IPS DF 19.7 (cell line): ENCODE measurements at regions not wholly inside any gene's neighbourhood (a gene's known extent, or its start where the extent isn't known, plus 50 kb on each side); places are given as distances from the start of the nearest gene placed in this dataset.

ENCODE experiments used
- DNase-seq: peaks from one replicate; pipeline ENCODE4 v3.0.0-alpha.2; 2013; ENCODE audit warnings: low read depth, low spot score

DNA sequence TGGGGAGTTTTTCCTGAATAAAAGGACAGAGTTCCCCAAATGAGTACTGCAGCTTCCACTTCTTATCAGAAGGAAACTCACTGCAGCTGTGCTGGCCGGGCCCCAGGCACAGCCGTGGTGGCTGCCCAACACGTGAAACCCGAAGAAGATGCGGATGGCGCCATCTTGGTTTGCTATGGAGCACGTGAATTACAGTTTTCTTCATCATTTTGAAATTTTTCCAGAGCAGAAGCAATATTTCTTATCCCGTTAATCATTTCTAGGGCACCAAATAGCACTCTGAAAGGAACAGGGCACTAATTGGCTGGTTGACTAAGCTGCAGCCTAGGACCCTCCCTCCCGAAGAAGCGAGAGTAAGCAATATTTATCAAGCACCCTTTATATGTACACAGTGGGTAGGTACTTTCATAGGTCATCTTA lies 63.2 kb upstream of the EPS8L3 start:
- DNase-seq = no peak

- DNase-seq = no peak
Measured at GRCh38 chr1:109826446-109826845, 62.7 kb upstream of the EPS8L3 start.

DNA sequence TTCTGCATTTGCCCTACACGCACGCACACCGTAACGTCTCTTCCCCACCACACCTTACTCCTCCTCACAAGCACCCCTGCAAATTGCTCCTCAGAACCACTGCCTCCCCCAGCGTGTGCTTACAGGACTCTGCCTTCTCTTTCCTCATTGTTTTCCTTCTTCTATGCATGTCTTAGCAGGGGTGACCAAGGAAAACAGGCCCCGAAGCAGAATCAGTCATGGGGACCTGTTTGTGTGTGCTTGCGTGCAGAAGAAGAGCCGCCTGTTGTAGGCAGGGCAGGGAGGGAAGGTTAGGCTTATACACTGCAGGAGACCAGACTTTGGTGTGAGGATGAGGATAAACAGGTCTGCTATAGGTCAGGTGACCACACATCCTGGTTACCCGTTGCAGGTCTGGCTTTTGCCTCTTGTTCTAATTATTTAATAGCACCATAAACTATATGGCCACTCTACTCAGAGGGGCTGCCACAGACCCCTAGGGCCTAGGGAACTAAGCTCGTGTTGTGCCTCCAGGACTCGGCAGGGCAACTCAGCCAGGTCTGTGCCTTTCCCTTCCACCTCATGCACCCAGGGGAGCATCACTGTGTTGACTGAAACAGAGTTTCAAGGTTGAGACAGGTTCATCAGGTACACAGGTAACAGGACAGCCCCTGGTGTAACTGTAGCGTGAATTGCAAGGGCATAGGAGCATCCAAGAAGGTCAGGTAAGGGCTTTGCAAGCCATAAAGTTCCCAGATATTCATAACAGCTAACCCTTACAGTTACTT lies 60.8 kb upstream of the EPS8L3 start:
- DNase-seq = no peak

GRCh38 chr1:109823543-109824348 lies 60.0 kb upstream of the EPS8L3 start:
- no peak for DNase-seq

DNA sequence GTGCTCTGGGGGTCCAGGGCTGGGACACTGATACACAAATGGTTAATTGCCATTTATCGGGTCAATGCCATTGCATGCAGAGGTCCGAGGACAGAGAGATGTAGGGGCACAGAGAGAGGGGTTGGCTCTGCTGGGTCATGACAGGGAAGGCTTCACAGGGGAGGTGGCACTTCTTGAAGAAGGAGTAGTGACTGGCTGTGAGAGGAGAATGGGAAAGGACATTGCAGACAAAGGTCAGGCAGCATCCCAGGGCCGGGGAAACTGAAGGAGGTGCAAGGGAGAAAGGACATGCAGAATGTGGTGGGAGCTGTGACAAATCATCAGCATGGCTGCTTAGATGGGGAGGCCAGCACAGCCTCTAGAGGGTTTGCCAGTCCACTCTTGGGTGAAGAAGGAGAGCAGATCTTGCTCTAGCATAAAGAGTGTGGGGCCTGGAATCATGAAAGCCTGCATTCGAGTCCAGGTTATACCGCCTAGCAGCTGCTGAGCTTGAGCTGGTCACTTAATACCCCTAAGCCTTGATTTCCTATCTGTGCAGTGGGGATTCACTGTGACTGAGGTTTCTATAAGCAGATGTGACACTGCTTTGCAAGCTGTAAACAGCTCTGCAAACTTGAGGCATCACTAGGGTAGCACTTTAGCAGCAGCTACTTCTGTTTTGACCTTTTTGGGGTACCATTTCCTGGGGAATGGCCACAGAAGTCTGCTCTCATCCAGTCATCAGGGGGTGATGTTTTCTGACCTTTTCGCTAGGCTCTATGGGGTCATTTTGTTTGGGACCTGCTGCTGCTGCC lies 59.2 kb upstream of the EPS8L3 start:
- DNase-seq = no peak

DNA sequence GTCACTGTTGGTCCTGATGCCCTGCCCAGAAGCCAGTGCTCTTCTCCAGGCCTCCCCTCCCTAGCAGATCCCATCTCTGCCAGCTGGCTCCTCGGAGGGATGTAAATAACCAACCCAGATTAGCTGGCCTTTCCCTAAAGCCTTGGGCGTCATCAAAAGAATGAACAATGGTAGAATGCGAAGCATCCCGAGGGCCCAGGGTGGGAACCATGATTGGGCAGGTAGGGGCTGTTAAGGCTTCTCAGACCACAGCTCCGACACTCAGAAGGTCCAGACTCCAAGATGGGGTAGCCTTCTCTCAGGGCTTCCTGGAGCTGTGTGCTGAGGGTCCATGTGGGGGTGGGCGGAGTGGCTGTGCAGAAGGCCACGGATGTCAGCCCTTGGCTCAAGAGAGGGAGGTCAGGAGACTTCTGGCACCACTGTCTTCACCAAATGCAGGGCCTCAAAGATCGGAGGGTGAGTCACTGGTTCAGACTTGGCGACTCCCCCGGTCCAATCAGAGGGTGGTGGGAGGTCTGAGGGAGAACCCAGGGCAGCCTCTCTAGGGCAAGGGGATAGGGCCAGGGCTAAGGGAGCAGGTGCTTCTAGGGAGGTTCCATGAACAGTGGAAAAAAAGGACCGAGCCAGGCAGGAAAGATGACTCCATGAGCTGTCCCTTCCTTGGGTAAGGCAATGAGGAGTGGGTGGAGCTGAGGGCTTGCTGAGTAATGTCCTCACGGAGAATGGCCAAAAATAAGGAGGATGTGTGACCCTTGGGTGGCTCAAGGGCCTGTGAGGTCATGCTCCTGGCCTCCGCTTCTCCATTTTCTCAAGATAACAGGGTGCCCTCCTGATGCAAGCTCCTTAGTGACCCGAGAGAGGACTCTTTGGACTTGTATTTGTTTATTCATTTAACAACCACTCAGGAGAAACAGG lies 58.4 kb upstream of the EPS8L3 start:
- no peak for DNase-seq

DNA sequence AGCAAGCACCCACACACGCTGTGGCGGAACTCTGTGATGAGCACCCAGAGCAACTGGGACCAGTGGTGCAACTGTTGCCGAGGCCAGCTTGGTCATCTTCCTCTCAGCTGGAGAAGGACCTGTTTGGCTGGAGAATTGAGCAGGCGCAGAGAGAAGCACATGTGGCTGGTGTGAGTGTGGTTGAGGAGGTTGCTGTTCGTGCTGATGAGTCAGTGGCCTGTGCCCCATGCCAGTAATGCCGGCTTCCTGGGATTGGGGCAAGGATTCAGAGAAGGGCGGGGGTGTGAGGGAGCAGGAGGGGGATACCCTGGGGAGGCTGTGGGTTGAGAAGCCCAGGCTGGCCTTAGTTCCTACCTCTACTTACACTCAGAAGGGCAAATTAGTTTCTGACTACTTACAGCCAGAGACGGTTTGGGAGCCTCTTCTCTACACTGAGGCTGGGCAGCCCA lies 57.5 kb upstream of the EPS8L3 start:
- DNase-seq = no peak

DNA sequence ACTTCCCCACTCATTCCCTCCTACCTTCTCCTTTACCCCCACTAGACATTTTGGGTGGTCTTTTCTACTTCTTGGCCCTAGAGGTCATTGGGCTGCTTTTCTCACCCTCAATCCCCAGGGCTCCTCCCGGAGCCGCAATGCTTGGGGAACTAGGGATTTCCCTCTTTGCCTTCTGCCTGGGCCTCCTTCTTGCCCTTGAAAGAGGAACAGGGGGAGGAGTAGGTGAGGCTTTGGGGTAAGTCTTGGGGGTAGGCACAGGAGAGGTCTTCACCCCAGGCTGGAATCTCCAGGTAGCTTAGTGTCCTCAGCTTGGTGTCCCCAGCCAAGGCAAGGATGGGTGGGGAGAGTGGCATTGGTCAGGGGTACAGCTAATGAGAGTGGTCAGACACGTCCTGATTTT lies 56.2 kb upstream of the EPS8L3 start:
- DNase-seq = no peak

DNA sequence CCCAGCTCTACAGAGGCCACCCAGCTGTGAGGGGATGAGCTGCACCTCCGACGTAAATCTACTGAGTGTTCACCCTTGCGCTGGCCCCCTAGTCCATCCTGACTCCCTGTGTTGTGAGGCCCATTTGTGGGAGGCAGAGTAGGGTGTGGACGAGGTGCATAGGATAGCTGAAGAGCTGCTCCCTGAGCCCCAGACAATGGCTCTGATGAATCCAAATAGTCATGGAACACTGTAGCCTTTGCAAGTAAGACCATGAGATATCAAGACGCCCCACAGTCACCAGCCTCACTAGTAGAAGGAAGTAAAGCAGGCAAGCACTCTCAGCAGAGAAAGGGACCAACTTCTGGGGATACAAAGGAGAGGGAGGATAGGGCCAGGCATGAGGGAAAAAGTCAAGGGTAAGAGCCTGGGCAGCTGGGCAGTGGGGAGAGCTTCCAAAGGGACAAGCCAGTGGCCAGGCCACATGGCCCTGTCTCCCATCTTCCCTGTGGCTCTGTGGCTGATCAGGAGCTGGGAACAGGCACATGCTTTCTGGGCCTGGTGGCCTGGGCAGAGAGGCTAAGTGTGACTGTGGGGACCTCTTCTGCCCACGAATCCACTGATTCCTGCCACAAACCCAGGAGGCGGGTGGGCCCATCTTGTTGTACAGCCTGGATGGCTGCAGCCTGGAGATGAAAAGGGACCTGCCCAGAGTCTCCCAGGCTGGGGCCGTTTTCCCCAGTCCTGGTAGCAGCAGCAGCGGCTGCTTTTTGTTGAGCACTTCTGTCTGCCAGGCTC lies 55.5 kb upstream of the EPS8L3 start:
- DNase-seq = no peak

- DNase-seq = no peak
Measured at GRCh38 chr1:109818271-109818987, 54.7 kb upstream of the EPS8L3 start.

- DNase-seq = no peak
Measured at GRCh38 chr1:109817881-109818270, 54.2 kb upstream of the EPS8L3 start.

DNA sequence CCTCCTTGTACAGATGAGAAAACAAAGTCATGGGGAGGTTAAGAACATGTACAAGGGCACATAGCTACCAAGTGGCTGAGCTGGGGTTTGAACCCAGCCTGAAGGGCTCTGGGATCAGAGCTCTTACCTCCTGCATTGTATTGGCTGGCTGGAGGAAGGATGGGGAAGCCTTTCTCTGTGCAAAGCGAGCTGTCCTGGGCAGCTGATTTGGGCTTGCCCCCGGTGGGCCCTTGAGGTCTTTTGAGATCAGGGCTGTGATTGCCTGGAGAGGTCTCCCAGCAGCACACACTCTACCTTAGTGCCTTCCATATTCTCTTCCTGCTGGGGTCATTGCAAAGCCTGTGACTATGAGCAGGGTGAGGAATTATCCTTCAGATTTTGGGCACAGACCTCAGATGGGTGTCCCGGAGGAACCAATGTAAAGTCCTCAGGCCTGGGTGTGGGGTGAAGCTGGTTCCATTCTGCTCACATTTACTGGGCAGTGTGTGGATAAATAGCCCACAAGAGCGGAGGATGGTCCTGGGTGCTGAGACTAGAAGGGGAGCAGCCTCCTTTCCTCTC lies 53.3 kb upstream of the EPS8L3 start:
- DNase-seq = no peak

DNA sequence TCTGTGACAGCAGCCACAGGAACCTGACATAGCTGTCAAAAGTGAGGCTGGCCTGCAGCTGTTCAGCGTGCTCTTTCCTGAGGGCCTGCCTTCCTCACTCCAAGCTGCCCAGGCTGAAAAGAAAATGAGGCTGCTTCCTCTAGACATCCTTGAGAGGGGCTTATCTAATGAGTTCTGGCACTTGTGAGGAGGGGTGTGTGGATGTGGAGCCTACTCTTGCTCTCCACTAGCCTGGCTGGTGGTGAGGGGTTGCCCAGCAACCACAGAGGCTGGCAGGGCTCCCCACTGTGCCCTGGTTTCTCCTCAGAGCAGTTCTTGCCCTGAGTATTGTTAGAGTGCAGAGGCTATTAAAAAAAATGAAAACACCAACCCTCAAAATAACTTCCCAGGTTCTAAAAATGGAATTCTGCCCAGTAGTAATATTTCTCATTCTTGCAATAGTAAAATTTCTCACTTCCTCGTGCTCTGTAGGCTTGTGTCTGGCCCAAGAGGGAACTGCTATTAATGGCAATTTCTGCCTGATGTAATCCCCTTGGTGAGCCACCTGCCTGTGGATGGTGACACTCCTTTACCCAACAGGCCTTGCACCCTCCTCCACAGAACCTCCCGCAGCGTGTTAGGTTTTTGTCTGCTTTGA lies 52.6 kb upstream of the EPS8L3 start:
- no peak for DNase-seq

DNA sequence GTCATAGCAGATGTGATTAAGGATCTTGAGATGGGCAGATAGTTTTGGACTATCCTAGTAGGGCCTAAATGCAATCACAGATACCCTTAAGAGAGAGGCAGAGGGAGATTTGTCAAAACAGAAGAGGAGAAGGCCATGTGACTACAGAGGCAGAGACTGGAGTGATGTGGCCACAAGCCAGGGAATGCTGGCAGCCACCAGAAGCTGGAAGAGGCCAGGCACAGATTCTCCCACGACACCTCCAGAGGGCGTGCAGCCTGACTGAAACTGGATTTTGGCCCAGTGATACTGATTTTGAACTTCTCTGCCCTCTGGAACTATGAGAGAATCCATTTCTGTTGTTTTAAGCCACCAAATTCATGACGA lies 52.1 kb upstream of the EPS8L3 start:
- no peak for DNase-seq

DNA sequence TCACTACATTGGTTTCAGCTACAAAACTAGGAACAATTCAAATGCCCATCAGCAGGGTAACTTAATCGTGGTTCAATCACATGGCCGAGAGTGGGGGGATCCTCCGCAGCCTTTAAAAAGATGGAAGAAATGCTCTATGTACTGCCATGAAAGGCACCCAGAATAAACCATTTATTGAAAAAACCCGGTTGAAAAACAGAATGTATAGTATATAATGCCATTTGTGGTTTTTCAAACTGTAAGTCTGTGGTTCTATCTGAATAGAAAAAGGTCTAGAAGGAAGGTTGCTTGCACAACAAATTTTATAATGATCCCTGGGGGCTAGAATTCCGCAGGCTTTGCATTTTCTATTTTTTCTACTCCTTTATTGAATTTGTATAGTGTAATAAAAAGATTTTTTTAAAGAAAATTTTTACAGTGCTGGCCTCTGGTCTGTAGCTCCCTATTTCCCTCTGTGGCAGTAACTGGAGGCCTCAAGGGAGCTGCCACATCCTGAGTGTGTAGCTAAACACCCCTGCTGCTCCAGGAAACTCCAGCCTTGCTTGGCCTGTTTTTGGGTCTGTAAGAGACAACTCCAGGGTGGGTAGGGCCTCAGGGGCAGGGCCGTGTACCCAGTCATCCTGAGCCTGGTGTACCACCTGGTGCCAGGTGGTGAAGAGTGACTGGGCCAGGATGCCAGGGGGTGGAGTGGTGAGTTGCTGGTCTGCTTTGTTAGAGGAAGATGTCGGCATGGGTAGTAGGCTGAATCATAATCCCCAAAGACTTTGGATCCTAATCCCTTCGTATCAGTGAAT lies 51.5 kb upstream of the EPS8L3 start:
- no peak for DNase-seq

GRCh38 chr1:109814223-109814622 lies 50.5 kb upstream of the EPS8L3 start:
- DNase-seq = no peak
